ENCODE measurements at regions not wholly inside any gene's neighbourhood (a gene's known extent, or its start where the extent isn't known, plus 50 kb on each side); places are given as distances from the start of the nearest gene placed in this dataset.

DNA sequence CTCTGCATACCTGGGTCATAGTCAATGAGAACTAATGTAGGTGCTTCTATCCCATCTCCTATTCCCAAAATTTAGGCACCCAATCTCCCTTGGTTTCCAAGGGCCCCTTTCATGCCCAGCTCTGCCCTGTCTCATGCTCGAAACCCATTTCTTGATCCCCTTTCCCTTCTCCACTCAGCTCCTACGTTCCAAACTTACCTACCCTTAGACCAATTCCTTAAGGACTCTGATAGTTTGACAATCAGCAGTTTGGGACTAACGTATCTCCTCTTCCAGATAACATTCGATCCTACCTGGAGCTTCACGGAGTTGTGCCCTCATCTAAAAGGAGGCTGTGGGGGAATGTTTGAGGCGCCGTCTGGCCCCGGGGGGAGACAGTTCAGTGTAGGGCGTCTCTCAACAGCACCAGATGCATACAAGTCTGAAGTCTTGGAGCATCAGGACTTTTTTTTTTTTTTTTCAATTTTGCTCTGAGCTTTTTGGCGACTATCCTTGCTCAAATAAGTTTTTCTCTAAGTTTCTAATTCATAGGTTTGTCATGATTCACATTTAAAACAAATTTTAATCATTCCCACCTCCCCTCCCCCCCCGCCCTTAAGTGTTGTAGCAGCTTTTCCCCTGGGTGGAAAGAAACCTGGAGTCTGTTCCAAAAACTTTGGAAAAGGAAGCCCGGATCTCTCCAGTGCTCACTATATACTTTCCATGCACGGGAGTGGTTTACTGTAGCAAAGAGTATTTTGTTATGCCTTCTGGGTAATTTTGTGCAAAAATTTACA lies 141.2 kb upstream of the LGALSL start:
- Histone ChIP-seq H3K36me3 (replicated peaks in 1 of 2; ENCODE audit: control insufficient read depth in 1 of 2, insufficient read depth in 2 of 2, low read length in 1 of 2) (no peaks in the 10 kb centered on the region), H3K4me3 (ENCODE audit: low read depth in 2 of 2, low read length in 1 of 2) (no peak overlapping the region), H3K4me1 (ENCODE audit: control insufficient read depth in 1 of 2, insufficient read depth in 2 of 2, low read depth in 1 of 2, low read length in 1 of 2) (peaks cover 3 to 9% of the 10 kb centered on the region in 2 experiments; a peak in 2 of 4 replicates), H3K27ac (ENCODE audit: low read depth in 2 of 2, low read length in 1 of 2) (no peak overlapping the region), H3K9me2 (no peaks in the 10 kb centered on the region), H2AFZ (ENCODE audit: low read depth) (no peak overlapping the region), H3K9me3 (no peaks in the 10 kb centered on the region), H3K4me2 (no peak overlapping the region), H3K27me3 (ENCODE audit: insufficient read depth) (peaks cover 7% of the 10 kb centered on the region; the same call in 1 of the 2 replicates), H4K20me1 (ENCODE audit: insufficient read depth) (no peaks in the 10 kb centered on the region), H3F3A (replicated peaks; ENCODE audit: insufficient read depth) (no peaks in the 10 kb centered on the region), H3K79me2 (ENCODE audit: insufficient read depth) (no peaks in the 10 kb centered on the region), H3K9ac (no peak overlapping the region)
- TF ChIP-seq SMC3 (IDR thresholded peaks at IDR 0.05; ENCODE audit: low read depth, low read length) (no peak), ELF1 (IDR thresholded peaks at IDR 0.05) (no peak), FOXM1 (IDR thresholded peaks at IDR 0.05; ENCODE audit: low read depth) (no peak), FOSL2 (IDR thresholded peaks at IDR 0.05; ENCODE audit: borderline replicate concordance, low read depth) (no peak), SIN3A (IDR thresholded peaks at IDR 0.05; ENCODE audit: borderline replicate concordance, low read depth, low read length) (no peak), RFX5 (IDR thresholded peaks at IDR 0.05; ENCODE audit: low read length) (no peak)
- TF ChIP-seq, protein P1, sequence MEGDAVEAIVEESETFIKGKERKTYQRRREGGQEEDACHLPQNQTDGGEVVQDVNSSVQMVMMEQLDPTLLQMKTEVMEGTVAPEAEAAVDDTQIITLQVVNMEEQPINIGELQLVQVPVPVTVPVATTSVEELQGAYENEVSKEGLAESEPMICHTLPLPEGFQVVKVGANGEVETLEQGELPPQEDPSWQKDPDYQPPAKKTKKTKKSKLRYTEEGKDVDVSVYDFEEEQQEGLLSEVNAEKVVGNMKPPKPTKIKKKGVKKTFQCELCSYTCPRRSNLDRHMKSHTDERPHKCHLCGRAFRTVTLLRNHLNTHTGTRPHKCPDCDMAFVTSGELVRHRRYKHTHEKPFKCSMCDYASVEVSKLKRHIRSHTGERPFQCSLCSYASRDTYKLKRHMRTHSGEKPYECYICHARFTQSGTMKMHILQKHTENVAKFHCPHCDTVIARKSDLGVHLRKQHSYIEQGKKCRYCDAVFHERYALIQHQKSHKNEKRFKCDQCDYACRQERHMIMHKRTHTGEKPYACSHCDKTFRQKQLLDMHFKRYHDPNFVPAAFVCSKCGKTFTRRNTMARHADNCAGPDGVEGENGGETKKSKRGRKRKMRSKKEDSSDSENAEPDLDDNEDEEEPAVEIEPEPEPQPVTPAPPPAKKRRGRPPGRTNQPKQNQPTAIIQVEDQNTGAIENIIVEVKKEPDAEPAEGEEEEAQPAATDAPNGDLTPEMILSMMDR (IDR thresholded peaks at IDR 0.05): no peak
- TF ChIP-seq, protein P2, sequence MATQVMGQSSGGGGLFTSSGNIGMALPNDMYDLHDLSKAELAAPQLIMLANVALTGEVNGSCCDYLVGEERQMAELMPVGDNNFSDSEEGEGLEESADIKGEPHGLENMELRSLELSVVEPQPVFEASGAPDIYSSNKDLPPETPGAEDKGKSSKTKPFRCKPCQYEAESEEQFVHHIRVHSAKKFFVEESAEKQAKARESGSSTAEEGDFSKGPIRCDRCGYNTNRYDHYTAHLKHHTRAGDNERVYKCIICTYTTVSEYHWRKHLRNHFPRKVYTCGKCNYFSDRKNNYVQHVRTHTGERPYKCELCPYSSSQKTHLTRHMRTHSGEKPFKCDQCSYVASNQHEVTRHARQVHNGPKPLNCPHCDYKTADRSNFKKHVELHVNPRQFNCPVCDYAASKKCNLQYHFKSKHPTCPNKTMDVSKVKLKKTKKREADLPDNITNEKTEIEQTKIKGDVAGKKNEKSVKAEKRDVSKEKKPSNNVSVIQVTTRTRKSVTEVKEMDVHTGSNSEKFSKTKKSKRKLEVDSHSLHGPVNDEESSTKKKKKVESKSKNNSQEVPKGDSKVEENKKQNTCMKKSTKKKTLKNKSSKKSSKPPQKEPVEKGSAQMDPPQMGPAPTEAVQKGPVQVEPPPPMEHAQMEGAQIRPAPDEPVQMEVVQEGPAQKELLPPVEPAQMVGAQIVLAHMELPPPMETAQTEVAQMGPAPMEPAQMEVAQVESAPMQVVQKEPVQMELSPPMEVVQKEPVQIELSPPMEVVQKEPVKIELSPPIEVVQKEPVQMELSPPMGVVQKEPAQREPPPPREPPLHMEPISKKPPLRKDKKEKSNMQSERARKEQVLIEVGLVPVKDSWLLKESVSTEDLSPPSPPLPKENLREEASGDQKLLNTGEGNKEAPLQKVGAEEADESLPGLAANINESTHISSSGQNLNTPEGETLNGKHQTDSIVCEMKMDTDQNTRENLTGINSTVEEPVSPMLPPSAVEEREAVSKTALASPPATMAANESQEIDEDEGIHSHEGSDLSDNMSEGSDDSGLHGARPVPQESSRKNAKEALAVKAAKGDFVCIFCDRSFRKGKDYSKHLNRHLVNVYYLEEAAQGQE (IDR thresholded peaks at IDR 0.05; ENCODE audit: low read depth, low read length): no peak
- TF ChIP-seq, protein P3, sequence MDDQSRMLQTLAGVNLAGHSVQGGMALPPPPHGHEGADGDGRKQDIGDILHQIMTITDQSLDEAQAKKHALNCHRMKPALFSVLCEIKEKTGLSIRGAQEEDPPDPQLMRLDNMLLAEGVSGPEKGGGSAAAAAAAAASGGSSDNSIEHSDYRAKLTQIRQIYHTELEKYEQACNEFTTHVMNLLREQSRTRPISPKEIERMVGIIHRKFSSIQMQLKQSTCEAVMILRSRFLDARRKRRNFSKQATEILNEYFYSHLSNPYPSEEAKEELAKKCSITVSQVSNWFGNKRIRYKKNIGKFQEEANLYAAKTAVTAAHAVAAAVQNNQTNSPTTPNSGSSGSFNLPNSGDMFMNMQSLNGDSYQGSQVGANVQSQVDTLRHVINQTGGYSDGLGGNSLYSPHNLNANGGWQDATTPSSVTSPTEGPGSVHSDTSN (IDR thresholded peaks at IDR 0.05): no peak
- TF ChIP-seq, protein P4, sequence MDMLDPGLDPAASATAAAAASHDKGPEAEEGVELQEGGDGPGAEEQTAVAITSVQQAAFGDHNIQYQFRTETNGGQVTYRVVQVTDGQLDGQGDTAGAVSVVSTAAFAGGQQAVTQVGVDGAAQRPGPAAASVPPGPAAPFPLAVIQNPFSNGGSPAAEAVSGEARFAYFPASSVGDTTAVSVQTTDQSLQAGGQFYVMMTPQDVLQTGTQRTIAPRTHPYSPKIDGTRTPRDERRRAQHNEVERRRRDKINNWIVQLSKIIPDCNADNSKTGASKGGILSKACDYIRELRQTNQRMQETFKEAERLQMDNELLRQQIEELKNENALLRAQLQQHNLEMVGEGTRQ (IDR thresholded peaks at IDR 0.05; ENCODE audit: borderline replicate concordance, low read depth, low read length): no peak
- CTCF ChIA-PET: interaction anchor here (0.6 to 5.1 kb wide), 8 partner anchors 12 to 594 kb away, joined by 3 to 50 read pairs (median 3); no protein-coding TSS in a partner anchor
- WGBS (ENCODE audit: low lambda C conversion rate): 76% methylated on average over 13 of the region's 13 CpGs
- POLR2A ChIA-PET: interaction anchor here (0.6 kb wide), 1 partner anchor 369 kb away, joined by 3 read pairs; no protein-coding TSS in a partner anchor
- no peak for DNase-seq

All from SK-N-SH (cell line).